Kidney (tissue), 13 donors: ENCODE measurements at regions not wholly inside any gene's neighbourhood (a gene's known extent, or its start where the extent isn't known, plus 50 kb on each side); places are given as distances from the start of the nearest gene placed in this dataset.

Experiments used
- DNase-seq, 5 donors: peaks; one replicate each; pipeline ENCODE4 v3.0.0-alpha.2; 2013 to 2020
- FAIRE-seq: peaks from 2 replicates; lab custom pipeline; 2012; peaks lifted over from hg19 to GRCh38; lab: Jason Lieb, UNC
- H3K27ac ChIP-seq, 2 donors: one replicate each; pipeline ENCODE4 v1.7.0; 2013; ENCODE audit warnings: low read depth in 2 of 2, low read length in 2 of 2, inconsistent platforms in 1 of 2
- H3K27me3 ChIP-seq: one replicate; pipeline ENCODE4 v1.7.1; 2013; ENCODE audit warnings: low read length, inconsistent platforms; ENCODE audit not compliant: control insufficient read depth, insufficient read depth
- H3K36me3 ChIP-seq, 3 donors: one replicate each; pipeline versions ENCODE4 v1.7.0 to v1.7.1; 2013; ENCODE audit warnings: low read length in 3 of 3, control low read depth in 1 of 3, inconsistent platforms in 1 of 3; ENCODE audit not compliant: insufficient read depth in 3 of 3, control insufficient read depth in 2 of 3
- H3K4me1 ChIP-seq, 3 donors: one replicate each; pipeline versions ENCODE4 v1.7.0 to v1.7.1; 2013; ENCODE audit warnings: low read length in 3 of 3, inconsistent platforms in 1 of 3, low read depth in 1 of 3; ENCODE audit not compliant: control insufficient read depth in 2 of 3, insufficient read depth in 2 of 3
- H3K4me3 ChIP-seq, 3 donors: one replicate each; pipeline versions ENCODE4 v1.7.0 to v1.8.1; 2013; ENCODE audit warnings: low read length in 3 of 3, control low read depth in 1 of 3, inconsistent platforms in 1 of 3
- H3K9ac ChIP-seq, 3 donors: one replicate each; pipeline versions ENCODE4 v1.7.0 to v1.7.1; 2013; ENCODE audit warnings: low read length in 3 of 3, control low read depth in 1 of 3, inconsistent platforms in 1 of 3
- H3K9me3 ChIP-seq, 3 donors: one replicate each; pipeline versions ENCODE4 v1.7.0 to v1.7.1; 2013; ENCODE audit warnings: low read length in 3 of 3, control low read depth in 1 of 3, inconsistent platforms in 1 of 3; ENCODE audit not compliant: control insufficient read depth in 2 of 3, insufficient read depth in 1 of 3
- intact Hi-C: fragments of 100-400 bp; cut with DNase I; formaldehyde crosslinking; loops from one replicate; pipeline ENCODE4 v1.11.1; 2022
- TF ChIP-seq, protein P1 (sequence below): IDR thresholded peaks from 3 replicates; pipeline ENCODE4 v1.5.1; 2012; ENCODE audit warnings: mild to moderate bottlenecking, moderate library complexity, borderline replicate concordance; ENCODE audit not compliant: insufficient read depth; ENCODE audit errors: extremely low read depth
- donor health status: control.
- donor health status: control.
- donor health status: control.
- donor health status: control.
- donor health status: control.
- donor health status: DM: yes; HTN: yes; CAD: no.
- donor health status: Normal renal cell carcinoma (clear cell type).

DNA sequence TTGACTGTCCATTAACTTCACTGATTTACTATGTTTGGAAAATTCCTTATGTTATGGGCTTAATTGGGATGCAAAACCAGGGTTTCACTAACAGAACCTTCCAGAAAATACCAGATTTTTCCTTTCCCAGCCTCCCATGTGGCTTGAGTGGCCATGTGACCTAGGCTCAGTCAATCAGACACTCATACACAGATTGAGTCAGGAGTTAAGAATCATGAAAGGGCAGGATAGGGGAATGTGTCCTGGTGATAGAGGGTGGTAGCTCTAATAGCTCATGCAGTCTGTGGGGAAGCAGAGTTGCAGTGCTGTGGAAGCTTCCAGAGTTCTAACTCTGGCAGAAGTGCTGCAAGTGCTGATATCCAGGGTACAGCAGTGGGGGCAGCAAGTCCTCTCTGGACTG is 134.1 kb upstream of the IFNG-AS1 start:
- H3K4me3 ChIP-seq: no peak overlapping the region
- no peaks in the 10 kb centered on the region for H3K36me3 ChIP-seq
- intact Hi-C loops: no loop called here
- H3K27ac ChIP-seq: no peak overlapping the region
- TF ChIP-seq, protein P1, sequence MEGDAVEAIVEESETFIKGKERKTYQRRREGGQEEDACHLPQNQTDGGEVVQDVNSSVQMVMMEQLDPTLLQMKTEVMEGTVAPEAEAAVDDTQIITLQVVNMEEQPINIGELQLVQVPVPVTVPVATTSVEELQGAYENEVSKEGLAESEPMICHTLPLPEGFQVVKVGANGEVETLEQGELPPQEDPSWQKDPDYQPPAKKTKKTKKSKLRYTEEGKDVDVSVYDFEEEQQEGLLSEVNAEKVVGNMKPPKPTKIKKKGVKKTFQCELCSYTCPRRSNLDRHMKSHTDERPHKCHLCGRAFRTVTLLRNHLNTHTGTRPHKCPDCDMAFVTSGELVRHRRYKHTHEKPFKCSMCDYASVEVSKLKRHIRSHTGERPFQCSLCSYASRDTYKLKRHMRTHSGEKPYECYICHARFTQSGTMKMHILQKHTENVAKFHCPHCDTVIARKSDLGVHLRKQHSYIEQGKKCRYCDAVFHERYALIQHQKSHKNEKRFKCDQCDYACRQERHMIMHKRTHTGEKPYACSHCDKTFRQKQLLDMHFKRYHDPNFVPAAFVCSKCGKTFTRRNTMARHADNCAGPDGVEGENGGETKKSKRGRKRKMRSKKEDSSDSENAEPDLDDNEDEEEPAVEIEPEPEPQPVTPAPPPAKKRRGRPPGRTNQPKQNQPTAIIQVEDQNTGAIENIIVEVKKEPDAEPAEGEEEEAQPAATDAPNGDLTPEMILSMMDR: no peak
- H3K27me3 ChIP-seq: no peaks in the 10 kb centered on the region
- no peak overlapping the region for H3K9ac ChIP-seq
- H3K9me3 ChIP-seq: no peaks in the 10 kb centered on the region
- H3K4me1 ChIP-seq: no peaks in the 10 kb centered on the region
- no peak for FAIRE-seq
- no peak for DNase-seq

GRCh38 chr12:67871231-67871630 is 118.0 kb upstream of the IFNG-AS1 start:
- DNase-seq: no peak
- Histone ChIP-seq H3K36me3 (no peaks in the 10 kb centered on the region), H3K4me1 (no peaks in the 10 kb centered on the region), H3K4me3 (no peak overlapping the region), H3K27ac (no peak overlapping the region), H3K9me3 (no peaks in the 10 kb centered on the region), H3K27me3 (no peaks in the 10 kb centered on the region), H3K9ac (no peak overlapping the region)
- TF ChIP-seq, protein P1: no peak
- no peak for FAIRE-seq
- intact Hi-C loops: no loop called here

DNA sequence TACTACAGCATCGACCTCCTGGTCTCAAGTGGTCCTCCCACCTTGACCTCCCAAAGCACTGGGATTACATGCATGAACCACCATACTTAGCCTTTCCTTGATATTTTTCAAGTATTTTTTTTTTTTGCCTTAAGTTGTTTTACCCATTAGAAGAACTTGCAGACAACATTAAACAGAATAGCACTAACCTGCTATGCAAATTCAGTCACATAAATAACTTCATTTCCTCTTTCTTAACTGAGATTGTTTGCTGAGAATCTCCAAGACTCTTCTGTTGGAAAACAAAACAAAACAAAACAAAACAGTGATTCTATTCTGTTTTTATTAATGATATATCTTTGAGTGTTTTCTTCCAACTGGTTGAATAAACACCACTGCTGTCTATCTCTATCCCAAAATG is 115.9 kb upstream of the IFNG-AS1 start:
- H3K27me3 ChIP-seq: no peaks in the 10 kb centered on the region
- H3K4me1 ChIP-seq: no peaks in the 10 kb centered on the region
- H3K9ac ChIP-seq: no peak overlapping the region
- no peak overlapping the region for H3K4me3 ChIP-seq
- DNase-seq (no peak), FAIRE-seq (no peak)
- no peak overlapping the region for H3K27ac ChIP-seq
- intact Hi-C loops: no loop called here
- no peaks in the 10 kb centered on the region for H3K9me3 ChIP-seq
- H3K36me3 ChIP-seq: no peaks in the 10 kb centered on the region
- TF ChIP-seq, protein P1: no peak

DNA sequence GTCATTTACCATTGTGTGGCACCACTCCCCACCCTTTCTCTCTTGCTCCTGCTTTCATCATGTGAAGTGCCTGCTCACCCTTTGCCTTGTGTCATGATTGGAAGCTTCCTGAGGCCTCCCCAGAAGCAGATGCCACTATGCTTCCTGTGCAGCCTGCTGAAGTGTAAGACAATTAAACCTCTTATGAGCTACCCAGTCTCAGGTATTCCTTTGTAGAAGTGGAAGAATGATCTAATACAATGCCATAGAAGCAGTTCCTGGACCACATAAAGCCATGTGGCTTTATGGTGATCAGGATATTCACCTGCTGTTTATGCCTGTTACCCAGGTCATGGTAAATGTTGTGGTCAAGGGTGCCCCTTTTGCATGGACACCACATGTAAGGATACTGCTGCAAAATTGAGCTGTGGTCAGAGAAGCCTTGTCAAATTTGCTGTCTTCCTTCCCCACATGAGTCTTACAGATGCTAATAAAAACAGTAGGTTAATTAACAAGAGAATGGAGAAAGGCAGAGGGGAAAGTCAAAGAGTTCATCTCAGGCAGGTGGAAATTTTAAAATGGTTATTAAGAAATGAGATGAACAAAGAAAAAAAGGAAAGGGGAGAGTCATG is 112.8 kb upstream of the IFNG-AS1 start:
- FAIRE-seq (no peak), DNase-seq (no peak)
- Histone ChIP-seq H3K4me3 (no peak overlapping the region), H3K4me1 (no peaks in the 10 kb centered on the region), H3K36me3 (no peaks in the 10 kb centered on the region), H3K27ac (no peak overlapping the region), H3K27me3 (no peaks in the 10 kb centered on the region), H3K9me3 (no peaks in the 10 kb centered on the region), H3K9ac (no peak overlapping the region)
- TF ChIP-seq, protein P1: no peak
- intact Hi-C loops: no loop called here
